Muscle of back (tissue), 3 donors: ENCODE measurements at regions not wholly inside any gene's neighbourhood (a gene's known extent, or its start where the extent isn't known, plus 50 kb on each side); places are given as distances from the start of the nearest gene placed in this dataset.

ENCODE experiments used
- DNase-seq, 3 donors: peaks; one replicate each; pipeline versions ENCODE4 v3.0.0 to v3.0.0-alpha.2; 2013

DNA sequence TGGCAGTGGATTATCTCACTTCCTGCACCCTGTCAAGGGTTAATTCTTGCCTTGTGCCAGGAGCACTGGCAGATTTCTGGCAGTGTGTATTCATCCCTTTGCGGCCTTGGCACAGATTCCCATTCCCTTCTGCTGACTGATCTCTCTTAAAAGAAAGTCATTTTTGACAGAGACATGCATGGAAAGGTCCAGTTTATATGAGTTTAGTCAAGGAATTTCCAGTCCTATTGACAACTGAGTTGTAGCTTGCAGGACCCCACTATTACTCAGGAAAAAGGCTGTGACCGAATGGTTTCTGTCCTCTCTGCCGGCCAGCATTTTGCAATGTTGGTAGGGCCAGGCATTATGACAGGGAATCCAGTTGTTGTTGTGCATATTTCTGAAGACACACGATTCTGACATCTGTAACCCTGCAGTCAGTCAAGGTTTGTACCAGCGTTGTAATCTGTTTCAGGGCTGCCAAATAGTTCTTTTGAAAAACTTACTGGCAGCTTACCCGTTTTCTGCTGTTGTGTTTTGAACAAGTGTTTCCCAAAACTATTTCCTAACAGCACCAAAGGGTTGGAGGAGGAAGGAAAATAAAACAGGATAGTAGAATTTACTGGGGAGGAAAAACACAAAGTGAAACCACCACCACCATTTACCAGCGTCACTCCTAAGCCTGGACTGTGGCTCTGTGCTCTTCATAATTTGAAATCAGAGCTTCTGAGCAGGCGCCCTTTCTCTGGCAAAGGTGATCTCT is 243.4 kb upstream of the KLF4 start:
- peak in 2 of 3 donors; percentile 47 to 78 for DNase-seq

DNA sequence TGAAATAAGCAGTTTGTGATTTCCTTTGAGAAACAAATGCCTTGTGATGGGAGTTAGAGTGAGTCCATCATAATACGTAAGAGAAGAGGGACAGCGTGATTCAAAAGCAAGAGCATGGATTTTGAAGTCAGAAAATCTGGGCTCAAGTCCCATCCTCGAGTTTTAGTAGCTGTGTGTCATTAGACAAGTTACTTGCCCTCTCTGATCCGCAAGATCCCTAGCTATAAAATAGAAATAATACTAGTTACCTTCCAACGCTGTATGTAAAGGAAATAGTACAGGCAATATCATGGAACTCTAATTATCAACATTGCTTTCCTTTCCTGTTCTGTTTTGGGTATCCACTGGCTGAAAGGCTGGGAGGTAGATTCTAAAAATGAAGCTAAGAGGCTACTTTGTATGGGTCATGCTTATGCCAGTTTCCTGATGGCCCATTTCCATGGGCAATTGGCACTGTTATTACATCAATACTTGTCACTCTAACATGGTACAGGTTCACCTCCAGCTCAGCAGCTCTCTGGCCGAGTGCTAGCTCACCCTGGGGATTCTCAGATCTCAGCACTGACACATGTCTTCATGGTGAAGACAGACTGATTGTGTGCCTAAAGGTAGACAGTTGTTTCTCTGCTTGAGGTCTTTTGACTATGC is 241.7 kb upstream of the KLF4 start:
- DNase-seq, result no peak

DNA sequence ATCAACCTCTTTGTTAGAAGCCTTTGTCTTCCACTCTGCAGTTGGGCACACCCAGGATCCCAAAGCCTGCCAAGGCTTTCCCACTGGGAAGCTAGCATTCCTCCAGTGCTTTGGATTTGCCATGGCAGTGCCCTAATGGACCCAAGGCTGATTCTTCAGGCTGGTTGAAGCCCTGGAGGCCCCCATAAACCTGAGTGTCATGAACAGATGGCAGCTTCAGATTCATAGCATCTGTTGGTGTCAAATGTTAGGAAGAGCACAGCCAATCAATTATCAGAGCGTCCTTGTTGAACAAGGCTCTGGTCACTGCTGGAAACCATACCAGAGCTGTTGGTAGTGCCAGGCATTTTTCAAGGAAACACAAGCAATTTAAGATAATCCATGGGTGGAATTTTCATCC is 241.1 kb upstream of the KLF4 start:
- DNase-seq, result peak; percentile 58 to 74 (median 71)

DNA sequence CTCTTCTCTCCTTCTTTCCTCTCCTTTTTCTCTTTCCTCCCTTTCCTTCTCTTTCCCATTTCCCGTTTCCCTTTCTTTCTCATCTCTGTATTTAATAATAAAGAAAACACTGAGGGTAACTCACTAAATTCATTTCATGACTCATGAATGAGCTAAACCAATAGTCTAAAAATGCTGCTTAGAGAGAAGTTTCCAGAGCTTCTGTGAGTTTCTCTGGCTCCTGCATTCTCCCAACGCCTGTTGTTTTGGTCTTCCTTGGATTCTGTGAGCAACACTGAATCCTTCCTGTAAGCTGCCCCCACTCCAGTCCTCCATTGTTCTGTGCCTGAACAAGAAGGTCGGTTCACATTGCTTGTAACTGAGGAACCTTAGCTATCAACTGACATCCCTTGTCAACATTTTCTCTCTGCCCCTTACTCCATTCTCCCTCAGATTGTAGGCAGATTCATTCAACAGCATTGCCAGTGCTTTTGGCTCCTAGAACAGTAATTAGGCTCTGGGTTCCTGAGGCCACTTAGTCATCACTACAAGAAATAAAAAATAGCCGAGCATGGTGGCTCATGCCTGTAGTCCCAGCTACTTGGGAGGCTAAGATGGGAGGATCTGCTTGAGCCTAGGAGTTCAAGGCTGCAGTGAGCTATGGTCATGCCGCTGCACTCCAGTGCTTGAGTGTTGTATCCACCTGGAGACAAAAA is 237.7 kb upstream of the KLF4 start:
- DNase-seq, result no peak

DNA sequence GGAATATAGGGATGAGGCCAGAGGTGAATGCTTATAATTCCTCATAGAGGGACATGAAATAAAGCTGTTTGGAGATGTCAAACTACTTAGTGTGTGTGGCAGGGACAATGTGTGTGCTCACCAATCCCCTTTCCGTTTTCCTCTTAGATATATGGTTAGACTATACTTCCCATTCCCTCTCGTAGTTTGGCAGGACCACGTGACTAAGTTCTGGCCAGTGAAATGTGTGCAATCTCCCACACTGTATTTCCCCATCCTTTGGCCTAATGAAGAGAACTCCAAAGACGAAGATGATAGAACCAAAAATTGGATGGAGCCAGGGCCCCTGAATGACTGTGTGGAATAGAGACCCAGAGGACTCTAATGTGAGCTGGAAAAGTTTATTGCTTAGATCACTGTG is 233.4 kb upstream of the KLF4 start:
- no peak for DNase-seq

DNA sequence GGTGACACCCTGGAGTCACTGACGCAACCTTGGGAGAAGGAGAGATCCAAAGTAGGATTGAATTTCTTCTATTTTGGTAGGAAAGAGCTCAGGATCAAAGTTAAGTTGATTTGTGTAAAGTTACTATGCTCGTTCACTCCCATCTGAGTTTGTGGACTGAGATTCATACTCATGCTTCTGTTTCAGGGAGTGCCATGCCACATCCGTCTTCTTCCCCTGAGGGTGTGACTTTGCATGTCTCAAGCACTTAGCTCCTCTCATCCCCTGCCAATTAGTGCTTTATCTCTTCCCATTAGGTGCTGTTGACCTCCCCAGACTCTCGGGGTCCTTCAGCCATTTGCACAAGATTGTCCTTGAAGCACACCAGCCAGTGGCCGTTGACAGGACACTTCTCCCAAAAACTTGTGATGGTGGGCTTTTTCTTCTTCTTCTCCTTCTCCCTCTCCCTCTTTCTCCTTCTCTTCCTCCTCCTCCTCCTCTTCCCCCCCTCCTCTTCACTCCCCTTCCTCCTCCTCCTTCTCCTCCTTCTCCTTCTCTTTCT is 232.2 kb upstream of the KLF4 start:
- DNase-seq, result no peak

DNA sequence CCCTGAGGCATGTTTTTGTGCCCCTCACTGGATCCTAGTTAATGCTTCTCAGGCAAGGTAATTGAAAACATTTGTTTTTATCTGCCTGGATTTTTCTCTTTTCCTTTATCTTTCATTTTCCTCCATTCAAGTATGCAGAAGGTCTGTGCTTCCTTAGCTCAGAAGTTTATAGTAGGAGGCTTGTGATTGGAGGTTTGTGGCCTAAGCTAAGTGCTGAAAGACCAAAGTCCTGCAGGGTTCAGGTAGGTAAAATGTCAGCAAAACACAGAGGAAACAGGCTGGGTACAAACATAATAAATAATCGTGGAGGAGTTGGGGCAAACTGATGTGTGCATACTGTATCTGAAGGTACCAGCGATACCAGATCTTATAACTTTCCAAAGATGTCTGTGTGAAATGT is 230.9 kb upstream of the KLF4 start:
- no peak for DNase-seq

DNA sequence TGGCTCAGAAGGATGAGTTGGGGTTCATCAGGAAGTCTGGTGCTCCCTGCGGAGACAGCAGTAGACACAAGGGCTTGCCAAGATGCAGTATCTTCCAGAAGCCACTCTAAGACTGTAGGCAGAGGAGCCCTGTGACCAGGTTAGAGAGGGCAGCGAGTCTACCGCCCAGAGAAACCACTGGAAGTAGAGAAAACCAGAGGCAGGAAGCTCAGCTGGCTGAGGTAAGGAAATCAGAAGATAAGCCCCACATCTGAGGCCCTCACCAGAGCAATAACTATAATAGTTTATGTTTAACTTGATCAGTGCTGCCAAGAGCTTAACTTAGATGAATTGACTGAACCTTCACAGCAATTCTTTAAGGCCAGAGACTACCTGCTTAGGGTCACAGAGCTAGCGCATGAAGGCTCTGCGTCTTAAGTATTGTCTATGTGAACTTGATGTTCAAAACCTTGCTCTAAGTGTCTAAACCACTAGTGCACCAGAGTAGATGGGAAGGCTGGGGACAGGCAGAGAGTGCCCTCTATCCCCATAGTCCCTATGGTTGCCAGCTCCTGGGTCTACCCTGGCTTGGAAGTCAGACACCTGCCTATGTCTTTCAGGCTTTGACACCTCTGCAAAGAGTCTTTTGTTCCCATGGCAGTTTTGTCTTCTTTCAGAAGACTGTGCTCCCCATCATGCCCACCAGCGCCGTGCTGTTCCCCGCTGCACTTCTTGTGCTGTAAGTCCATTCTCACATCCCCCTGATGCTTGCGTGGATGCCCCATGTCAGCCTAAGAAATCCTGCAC is 228.2 kb upstream of the KLF4 start:
- DNase-seq, result no peak

DNA sequence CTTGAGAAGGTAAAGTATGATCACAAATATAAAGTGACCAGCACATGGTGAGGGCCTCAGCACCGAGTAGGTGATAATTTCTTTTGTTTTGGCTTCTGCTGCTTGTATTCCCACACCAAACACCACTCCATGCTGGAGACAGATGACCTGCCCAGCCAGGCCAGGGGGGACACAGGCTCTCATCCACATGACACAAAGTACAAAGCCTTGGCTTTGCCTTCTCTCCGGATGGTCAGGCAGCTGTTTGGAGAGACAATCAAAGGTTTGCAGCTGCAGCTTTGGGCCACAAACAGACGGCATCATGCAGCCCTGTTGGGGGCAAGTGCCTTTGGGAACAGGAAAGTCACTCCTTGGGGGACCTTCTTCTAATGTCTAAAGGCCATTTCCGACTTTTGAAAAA is 226.2 kb upstream of the KLF4 start:
- DNase-seq, result peak in 1 of 3 donors; percentile 57

DNA sequence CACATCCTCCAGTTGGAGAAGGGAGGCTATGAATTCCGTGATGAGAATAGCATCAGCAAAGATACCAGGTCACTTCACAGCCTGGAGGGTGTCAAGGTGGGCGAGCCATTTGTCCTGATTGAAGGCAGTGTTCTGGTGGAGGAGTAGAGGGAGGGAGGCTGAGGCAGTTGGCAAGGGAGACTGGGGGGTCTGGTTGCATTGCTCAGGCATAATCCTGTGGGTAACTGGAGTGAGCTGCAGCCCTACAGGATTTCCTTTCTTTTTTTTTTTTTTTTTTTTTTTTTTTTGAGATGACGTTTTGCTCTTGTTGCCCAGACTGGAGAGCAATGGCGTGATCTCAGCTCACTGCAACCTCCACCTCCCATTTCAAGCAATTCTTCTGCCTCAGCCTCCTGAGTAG is 223.9 kb upstream of the KLF4 start:
- DNase-seq, result no peak

DNA sequence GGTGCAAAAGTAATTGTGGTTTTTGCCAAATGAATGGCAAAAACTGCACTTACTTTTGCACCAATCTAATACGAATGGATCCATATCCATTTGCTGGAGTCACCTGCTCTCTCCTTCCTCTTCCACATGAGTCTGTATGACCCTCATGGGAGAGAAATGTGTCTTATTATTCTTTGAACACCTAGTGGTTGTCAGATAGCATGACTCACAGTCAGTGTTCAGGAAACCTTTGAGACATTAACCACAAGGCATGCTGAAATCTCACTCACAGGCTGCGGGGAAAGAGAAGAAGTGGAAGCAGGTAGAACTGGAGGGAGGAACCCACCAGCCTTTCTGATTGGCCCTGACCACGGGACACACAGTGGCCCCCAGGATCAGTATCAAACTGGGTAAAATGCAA is 222.8 kb upstream of the KLF4 start:
- no peak for DNase-seq

DNA sequence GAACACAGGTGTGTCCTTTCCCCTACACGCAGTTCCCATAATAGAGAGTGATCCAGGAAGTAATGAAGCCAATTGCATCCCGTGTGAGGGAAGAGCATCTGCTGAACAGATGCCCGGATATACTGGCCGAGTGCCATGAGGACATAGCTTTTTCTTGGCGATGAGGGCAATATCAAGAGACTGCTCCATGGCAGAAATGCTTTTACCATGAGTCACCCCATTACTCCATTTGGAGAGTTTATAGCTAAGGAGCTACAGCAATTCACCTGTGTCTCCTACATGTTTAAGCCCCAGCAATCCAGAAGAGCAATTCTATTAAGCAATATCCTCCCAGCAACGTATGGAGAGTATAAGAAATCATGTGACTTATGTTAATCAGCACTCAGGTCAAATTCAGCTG is 222.0 kb upstream of the KLF4 start:
- DNase-seq, result peak in 2 of 3 donors; percentile 71 to 80

DNA sequence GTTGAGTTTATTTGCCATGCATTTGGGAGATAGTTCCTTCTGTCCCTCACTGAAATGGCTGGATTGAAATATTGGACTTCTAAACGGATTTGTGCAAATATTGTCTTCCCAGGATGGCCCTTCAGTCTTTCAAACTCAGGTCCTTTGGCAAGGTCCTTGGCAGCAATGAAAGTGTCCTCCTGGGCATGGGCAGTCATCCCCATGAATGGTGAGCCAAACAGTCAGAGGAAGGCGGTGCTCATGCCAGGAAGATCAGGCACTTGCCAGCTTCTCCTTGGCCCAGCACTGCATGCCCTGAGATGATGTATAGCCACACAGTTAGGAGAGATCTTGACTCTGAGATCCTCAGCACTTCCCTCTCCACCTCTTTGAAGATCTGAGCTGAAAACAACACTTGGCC is 221.4 kb upstream of the KLF4 start:
- no peak for DNase-seq

DNA sequence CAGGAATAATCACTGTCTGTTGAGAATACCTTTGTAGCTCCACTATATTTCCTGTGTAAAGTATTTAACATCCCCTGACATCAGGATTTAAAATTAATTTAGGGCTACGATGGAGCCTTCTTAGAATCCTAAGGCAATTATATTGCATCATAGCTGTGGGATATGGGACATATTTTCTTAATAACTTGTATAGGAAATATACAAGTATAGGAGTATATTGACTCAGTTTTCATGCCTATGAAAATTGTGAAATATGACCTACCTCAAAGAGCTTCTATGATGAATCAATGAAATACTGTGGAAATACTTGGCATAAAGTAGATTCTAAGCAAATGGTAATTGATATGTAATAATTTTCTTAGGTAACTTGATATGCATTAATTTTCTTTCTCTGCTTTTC is 221.0 kb upstream of the KLF4 start:
- DNase-seq, result no peak

DNA sequence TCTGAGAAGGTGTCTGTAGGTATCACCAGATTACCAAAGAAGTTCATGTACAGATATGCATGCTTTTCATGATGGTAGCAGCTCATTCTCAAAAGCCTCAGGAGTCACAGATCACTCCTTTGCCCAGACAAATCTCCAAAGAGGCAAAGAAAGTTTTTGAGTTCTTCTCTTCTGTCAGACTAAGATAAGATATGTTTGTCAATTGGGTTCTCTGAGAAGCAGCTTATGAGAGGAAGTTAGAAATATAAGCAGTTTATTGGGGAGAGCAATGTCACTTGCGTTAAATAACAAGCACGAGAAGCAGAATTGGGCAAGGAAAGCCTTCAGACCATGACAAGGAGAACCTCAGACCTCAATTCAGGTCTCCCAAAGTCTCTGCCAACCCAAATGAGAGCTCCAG is 219.2 kb upstream of the KLF4 start:
- no peak for DNase-seq

DNA sequence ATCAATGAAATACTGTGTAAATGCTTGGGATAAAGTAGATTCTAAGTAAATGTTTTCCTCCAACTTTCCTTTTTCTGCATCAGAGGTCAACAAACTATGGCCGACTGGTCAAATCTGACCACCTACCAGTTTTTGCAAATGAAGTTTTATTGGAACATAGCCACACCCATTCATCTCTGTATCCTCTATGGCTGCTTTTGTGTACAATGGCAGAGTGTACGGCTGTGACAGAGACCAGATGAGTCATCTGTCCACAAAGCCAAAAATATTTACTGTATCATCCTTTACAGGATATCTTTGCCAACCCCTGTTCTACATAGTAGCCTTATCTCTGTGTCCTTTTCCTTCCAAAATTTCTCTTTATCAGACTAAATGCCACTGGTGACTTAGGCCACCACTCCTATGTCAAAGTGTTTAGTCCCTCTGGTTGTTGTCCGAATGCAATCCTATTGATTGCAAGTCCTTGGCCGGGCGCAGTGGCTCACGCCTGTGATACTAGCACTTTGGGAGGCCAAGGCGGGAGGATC is 218.4 kb upstream of the KLF4 start:
- peak in 1 of 3 donors; percentile 25 for DNase-seq

DNA sequence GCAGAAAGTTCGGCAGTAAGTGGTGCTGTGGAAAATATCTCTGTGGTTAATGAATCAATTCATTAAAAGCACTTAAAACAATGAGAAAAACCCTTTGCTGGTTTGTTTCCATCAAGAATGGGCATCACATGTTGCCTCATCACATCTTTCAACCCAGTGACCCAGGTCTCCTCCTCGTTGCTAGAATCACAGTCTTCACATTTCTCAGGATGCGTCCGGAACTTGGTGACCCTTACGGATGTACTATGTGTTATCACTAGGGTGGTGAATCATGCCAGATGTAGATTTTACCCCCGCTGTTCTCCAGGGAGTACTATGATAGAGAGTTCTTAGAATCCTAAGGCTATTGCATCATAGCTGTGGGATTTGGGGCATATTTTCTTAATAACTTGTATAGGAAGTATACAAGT is 217.9 kb upstream of the KLF4 start:
- DNase-seq, result peak in 2 of 3 donors; percentile 46 to 87

DNA sequence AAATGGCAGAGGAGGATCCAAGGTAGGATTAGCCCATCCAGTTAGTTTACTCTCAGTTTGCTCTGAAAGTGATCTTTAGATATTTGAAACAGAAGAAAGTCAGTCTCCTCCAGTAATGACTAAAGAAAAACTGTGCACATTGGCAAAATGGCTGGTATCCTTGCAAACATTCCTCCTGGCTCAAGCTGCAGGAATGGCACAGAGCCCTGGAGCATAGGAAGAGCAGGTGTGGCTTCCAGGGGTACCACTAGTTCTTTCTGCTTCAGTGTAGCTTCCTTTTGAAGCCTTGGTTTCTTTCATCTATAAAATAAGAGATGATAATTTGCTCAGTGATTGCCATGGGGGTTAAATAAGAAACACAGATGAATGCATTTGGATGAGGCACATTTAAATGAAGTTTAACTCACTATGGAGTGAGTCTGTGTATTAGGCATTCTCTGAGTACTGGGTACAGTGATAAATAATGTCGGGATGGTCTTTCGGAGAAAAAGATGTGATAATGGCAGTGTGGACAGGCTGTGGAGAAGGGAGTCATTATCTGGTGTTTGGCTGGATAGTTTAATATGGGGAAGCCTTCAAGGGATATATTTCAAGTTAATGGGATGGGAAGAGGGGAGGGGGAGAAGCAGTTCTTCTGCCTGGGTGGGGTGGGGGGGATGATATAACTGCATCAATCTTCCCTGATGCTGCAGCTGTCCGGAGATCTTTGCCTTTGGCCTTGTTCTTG is 217.3 kb upstream of the KLF4 start:
- no peak for DNase-seq

DNA sequence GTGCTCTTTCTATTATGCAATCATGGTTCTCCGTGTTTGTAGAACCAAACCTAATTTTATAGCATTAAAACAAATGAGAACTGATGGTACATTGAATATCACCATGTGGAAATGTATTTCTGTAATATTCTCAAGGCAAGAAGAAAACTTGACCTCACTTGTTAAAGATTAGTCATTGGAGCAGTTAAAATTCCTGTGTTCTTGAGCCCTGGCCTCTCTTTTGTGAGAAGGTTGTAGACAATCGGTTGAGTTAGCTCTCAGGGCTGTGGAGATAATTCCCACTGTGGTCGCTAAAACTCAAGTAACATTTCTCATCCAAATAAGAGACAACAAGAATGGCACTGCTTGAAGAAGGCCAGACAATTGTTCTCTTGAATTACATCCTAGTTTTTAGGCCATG is 216.0 kb upstream of the KLF4 start:
- no peak for DNase-seq

DNA sequence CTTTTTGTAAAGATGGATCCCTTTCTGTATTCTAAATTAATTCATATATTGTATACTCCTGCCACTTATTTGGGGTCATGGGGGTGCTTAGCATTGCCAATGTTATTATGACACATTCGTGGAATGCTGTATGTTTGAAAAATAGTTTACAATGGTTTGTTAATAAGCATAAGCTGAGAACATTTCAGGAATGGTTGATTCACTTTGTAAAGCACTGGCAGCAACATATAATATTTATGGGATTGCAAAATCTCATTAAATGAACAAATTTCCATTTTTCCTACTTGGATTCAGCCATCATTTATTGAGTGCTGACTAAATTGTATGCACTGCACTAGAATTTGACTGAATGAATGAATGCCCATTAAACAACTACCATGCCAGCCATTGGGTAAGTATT is 215.2 kb upstream of the KLF4 start:
- DNase-seq, result no peak

DNA sequence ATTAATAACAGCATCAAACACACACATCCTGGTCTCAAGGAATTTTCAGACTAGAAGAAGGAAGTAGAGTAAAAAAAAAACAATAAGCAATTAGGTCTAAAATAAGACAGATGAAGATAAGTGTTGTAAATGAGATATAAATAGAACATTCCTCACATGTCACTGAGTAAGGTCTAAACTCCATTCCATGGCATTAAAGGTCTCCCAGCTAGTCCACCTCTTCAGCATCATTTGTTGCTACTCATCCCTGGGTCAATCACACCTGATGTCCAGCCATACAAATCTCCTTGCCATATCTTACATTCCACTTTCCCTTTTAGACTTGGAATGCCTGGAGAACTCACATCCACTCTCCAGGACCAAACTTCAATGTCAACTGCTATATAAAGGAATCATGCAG is 214.1 kb upstream of the KLF4 start:
- no peak for DNase-seq
